CD4-positive, alpha-beta T cell treated with Interleukin-15 for 4 hours (primary cell): ENCODE measurements at regions not wholly inside any gene's neighbourhood (a gene's known extent, or its start where the extent isn't known, plus 50 kb on each side); places are given as distances from the start of the nearest gene placed in this dataset.

ENCODE experiments used
- DNase-seq: peaks from one replicate; pipeline ENCODE4 v3.0.0-alpha.2; 2020; ENCODE audit warnings: low spot score

- DNase-seq, result no peak
These were observed 522.9 kb downstream of the CDH26 start for GRCh38 chr20:60480950-60481742.

GRCh38 chr20:60481743-60482133 lies 523.5 kb downstream of the CDH26 start:
- no peak for DNase-seq

GRCh38 chr20:60482221-60483008 lies 524.2 kb downstream of the CDH26 start:
- no peak for DNase-seq

GRCh38 chr20:60483371-60483770 lies 525.1 kb downstream of the CDH26 start:
- DNase-seq, result no peak

GRCh38 chr20:60484316-60484715 lies 526.1 kb downstream of the CDH26 start:
- no peak for DNase-seq

GRCh38 chr20:60485012-60485760 lies 527.0 kb downstream of the CDH26 start:
- no peak for DNase-seq

- no peak for DNase-seq
These were observed 528.1 kb downstream of the CDH26 start for GRCh38 chr20:60486315-60486714.

GRCh38 chr20:60486937-60487336 lies 528.7 kb downstream of the CDH26 start:
- DNase-seq, result no peak

- no peak for DNase-seq
These were observed 532.2 kb downstream of the CDH26 start for GRCh38 chr20:60490217-60491050.

GRCh38 chr20:60491051-60491581 lies 532.9 kb downstream of the CDH26 start:
- DNase-seq, result no peak

- no peak for DNase-seq
These were observed 536.3 kb downstream of the CDH26 start for GRCh38 chr20:60494476-60494875.

- no peak for DNase-seq
These were observed 539.2 kb downstream of the CDH26 start for GRCh38 chr20:60497298-60498035.

- DNase-seq, result no peak
These were observed 541.9 kb downstream of the CDH26 start for GRCh38 chr20:60500038-60500701.

GRCh38 chr20:60501048-60501447 lies 542.8 kb downstream of the CDH26 start:
- no peak for DNase-seq

- no peak for DNase-seq
These were observed 544.7 kb downstream of the CDH26 start for GRCh38 chr20:60502881-60503280.

- no peak for DNase-seq
These were observed 547.2 kb downstream of the CDH26 start for GRCh38 chr20:60505423-60505822.

- no peak for DNase-seq
These were observed 547.8 kb downstream of the CDH26 start for GRCh38 chr20:60506061-60506460.

GRCh38 chr20:60507087-60507694 lies 549.0 kb downstream of the CDH26 start:
- no peak for DNase-seq

- DNase-seq, result no peak
These were observed 551.2 kb downstream of the CDH26 start for GRCh38 chr20:60509407-60509806.

- DNase-seq, result no peak
These were observed 552.1 kb downstream of the CDH26 start for GRCh38 chr20:60510356-60510755.
